ENCODE measurements at regions not wholly inside any gene's neighbourhood (a gene's known extent, or its start where the extent isn't known, plus 50 kb on each side); places are given as distances from the start of the nearest gene placed in this dataset.
A peak's percentile ranks its signal among the peaks of the same experiment; 100 is the strongest.

- DNase-seq (ENCODE audit: low read depth, low spot score), result peak; percentile 21
Observed at GRCh38 chr12:92363295-92364146, 217.9 kb upstream of the BTG1 start.

GRCh38 chr12:92362785-92363184 lies 217.1 kb upstream of the BTG1 start:
- DNase-seq (ENCODE audit: low read depth, low spot score), result no peak

GRCh38 chr12:92362126-92362525 lies 216.5 kb upstream of the BTG1 start:
- DNase-seq (ENCODE audit: low read depth, low spot score), result no peak

GRCh38 chr12:92360543-92360942 lies 214.9 kb upstream of the BTG1 start:
- no peak for DNase-seq (ENCODE audit: low read depth, low spot score)

GRCh38 chr12:92359581-92360209 lies 214.0 kb upstream of the BTG1 start:
- DNase-seq (ENCODE audit: low read depth, low spot score), result no peak

- no peak for DNase-seq (ENCODE audit: low read depth, low spot score)
Observed at GRCh38 chr12:92357584-92358261, 212.1 kb upstream of the BTG1 start.

GRCh38 chr12:92356425-92356824 lies 210.8 kb upstream of the BTG1 start:
- no peak for DNase-seq (ENCODE audit: low read depth, low spot score)

- DNase-seq (ENCODE audit: low read depth, low spot score), result no peak
Observed at GRCh38 chr12:92349635-92350034, 204.0 kb upstream of the BTG1 start.

GRCh38 chr12:92342574-92342973 lies 196.9 kb upstream of the BTG1 start:
- no peak for DNase-seq (ENCODE audit: low read depth, low spot score)

- no peak for DNase-seq (ENCODE audit: low read depth, low spot score)
Observed at GRCh38 chr12:92341065-92341668, 195.5 kb upstream of the BTG1 start.

- DNase-seq (ENCODE audit: low read depth, low spot score), result no peak
Observed at GRCh38 chr12:92340441-92341064, 194.9 kb upstream of the BTG1 start.

GRCh38 chr12:92340003-92340402 lies 194.4 kb upstream of the BTG1 start:
- no peak for DNase-seq (ENCODE audit: low read depth, low spot score)

- no peak for DNase-seq (ENCODE audit: low read depth, low spot score)
Observed at GRCh38 chr12:92339198-92339821, 193.7 kb upstream of the BTG1 start.

GRCh38 chr12:92338671-92339070 lies 193.0 kb upstream of the BTG1 start:
- DNase-seq (ENCODE audit: low read depth, low spot score), result no peak

- no peak for DNase-seq (ENCODE audit: low read depth, low spot score)
Observed at GRCh38 chr12:92338102-92338501, 192.5 kb upstream of the BTG1 start.

GRCh38 chr12:92337128-92337527 lies 191.5 kb upstream of the BTG1 start:
- DNase-seq (ENCODE audit: low read depth, low spot score), result no peak

- DNase-seq (ENCODE audit: low read depth, low spot score), result no peak
Observed at GRCh38 chr12:92336641-92337040, 191.0 kb upstream of the BTG1 start.

GRCh38 chr12:92335831-92336230 lies 190.2 kb upstream of the BTG1 start:
- no peak for DNase-seq (ENCODE audit: low read depth, low spot score)

GRCh38 chr12:92334552-92334951 lies 188.9 kb upstream of the BTG1 start:
- DNase-seq (ENCODE audit: low read depth, low spot score), result no peak

GRCh38 chr12:92332552-92332951 lies 186.9 kb upstream of the BTG1 start:
- DNase-seq (ENCODE audit: low read depth, low spot score), result no peak

GRCh38 chr12:92331383-92331782 lies 185.7 kb upstream of the BTG1 start:
- no peak for DNase-seq (ENCODE audit: low read depth, low spot score)
